B cell (primary cell): ENCODE measurements at regions not wholly inside any gene's neighbourhood (a gene's known extent, or its start where the extent isn't known, plus 50 kb on each side); places are given as distances from the start of the nearest gene placed in this dataset.

Source experiments
- CTCF ChIP-seq: fragments of 200-600 bp; IDR thresholded peaks from one replicate; pipeline ENCODE4 v1.8.0; 2022; ENCODE audit warnings: antibody characterized with exemption, mild to moderate bottlenecking
- EZH2 ChIP-seq: IDR thresholded peaks from 2 replicates; pipeline ENCODE4 v1.6.1; 2012; ENCODE audit warnings: borderline replicate concordance, low read depth, mild to moderate bottlenecking, moderate library complexity, low read length; ENCODE audit not compliant: insufficient read depth, poor library complexity, severe bottlenecking

- no peak for TF ChIP-seq EZH2
- no peak for TF ChIP-seq CTCF
Observed at GRCh38 chr2:45104429-45104828, 95.2 kb upstream of the SIX2 start.
